IPS-18c (cell line): ENCODE measurements at regions not wholly inside any gene's neighbourhood (a gene's known extent, or its start where the extent isn't known, plus 50 kb on each side); places are given as distances from the start of the nearest gene placed in this dataset.
A peak's percentile ranks its signal among the peaks of the same experiment; 100 is the strongest.
"Not testable (repeated sequence)": the region's sequence is repeated elsewhere in the genome, so short reads cannot be mapped to it uniquely, and the experiment has no call there.

Source experiments
- H3K4me3 ChIP-seq: 2 replicates; pipeline ENCODE4 v1.7.0; 2013; ENCODE audit warnings: low read depth, mild to moderate bottlenecking, low read length, moderate library complexity; ENCODE audit not compliant: insufficient read depth
- H3K9me3 ChIP-seq: one replicate; pipeline ENCODE4 v1.6.1; 2013; ENCODE audit warnings: mild to moderate bottlenecking, low read length, moderate library complexity; ENCODE audit not compliant: control insufficient read depth, insufficient read depth

- peak overlapping the region; percentile 38; the same call in 1 of the 2 replicates for H3K4me3 ChIP-seq
- H3K9me3 ChIP-seq, result peaks cover 20% of the 10 kb centered on the region
Measured at GRCh38 chr20:30811885-30812671, 445.4 kb upstream of the DEFB115 start.

- Histone ChIP-seq H3K4me3 (no peak overlapping the region), H3K9me3 (peaks cover 20% of the 10 kb centered on the region)
Measured at GRCh38 chr20:30812739-30813411, 444.6 kb upstream of the DEFB115 start.

GRCh38 chr20:30813412-30814311, 443.8 kb upstream of the DEFB115 start:
- Histone ChIP-seq H3K4me3 (peak overlapping the region; percentile 28; the same call in 1 of the 2 replicates), H3K9me3 (peaks cover 20% of the 10 kb centered on the region)

GRCh38 chr20:30814312-30814639, 443.2 kb upstream of the DEFB115 start:
- peaks cover 20% of the 10 kb centered on the region for H3K9me3 ChIP-seq
- H3K4me3 ChIP-seq, result not testable (repeated sequence)

- H3K9me3 ChIP-seq, result peaks cover 20% of the 10 kb centered on the region
- H3K4me3 ChIP-seq, result not testable (repeated sequence)
Measured at GRCh38 chr20:30815027-30815576, 442.4 kb upstream of the DEFB115 start.

- H3K9me3 ChIP-seq, result peaks cover 20% of the 10 kb centered on the region
- H3K4me3 ChIP-seq, result no peak overlapping the region
Measured at GRCh38 chr20:30815577-30816181, 441.8 kb upstream of the DEFB115 start.

GRCh38 chr20:30816182-30816645, 441.2 kb upstream of the DEFB115 start:
- Histone ChIP-seq H3K9me3 (peaks cover 20% of the 10 kb centered on the region), H3K4me3 (no peak overlapping the region)

- not testable (repeated sequence) for H3K4me3 ChIP-seq, H3K9me3 ChIP-seq
Measured at GRCh38 chr20:30821615-30822014, 435.8 kb upstream of the DEFB115 start.

- not testable (repeated sequence) for H3K9me3 ChIP-seq, H3K4me3 ChIP-seq
Measured at GRCh38 chr20:30824666-30825065, 432.8 kb upstream of the DEFB115 start.

- H3K4me3 ChIP-seq, H3K9me3 ChIP-seq: not testable (repeated sequence)
Measured at GRCh38 chr20:30845923-30846322, 411.5 kb upstream of the DEFB115 start.

GRCh38 chr20:30868271-30868670, 389.2 kb upstream of the DEFB115 start:
- not testable (repeated sequence) for H3K9me3 ChIP-seq, H3K4me3 ChIP-seq

- H3K4me3 ChIP-seq, H3K9me3 ChIP-seq: not testable (repeated sequence)
Measured at GRCh38 chr20:30871127-30871526, 386.3 kb upstream of the DEFB115 start.

- not testable (repeated sequence) for H3K9me3 ChIP-seq, H3K4me3 ChIP-seq
Measured at GRCh38 chr20:30872252-30872651, 385.2 kb upstream of the DEFB115 start.

- H3K9me3 ChIP-seq, result not testable (repeated sequence)
Measured at GRCh38 chr20:30875868-30876267, 381.6 kb upstream of the DEFB115 start.

GRCh38 chr20:30891400-30891799, 366.1 kb upstream of the DEFB115 start:
- Histone ChIP-seq H3K4me3 (peak overlapping the region; percentile 15; the same call in 1 of the 2 replicates), H3K9me3 (peaks cover 12% of the 10 kb centered on the region)

More at GRCh38 chr20:30875868-30876267, 381.6 kb upstream of the DEFB115 start:
- not testable (repeated sequence) for H3K4me3 ChIP-seq

- H3K4me3 ChIP-seq, result no peak overlapping the region
- H3K9me3 ChIP-seq, result peaks cover 12% of the 10 kb centered on the region
Measured at GRCh38 chr20:30892541-30893345, 364.7 kb upstream of the DEFB115 start.
